Activated gamma-delta T cell (primary cell): ENCODE measurements at regions not wholly inside any gene's neighbourhood (a gene's known extent, or its start where the extent isn't known, plus 50 kb on each side); places are given as distances from the start of the nearest gene placed in this dataset.
"Not testable (repeated sequence)": the region's sequence is repeated elsewhere in the genome, so short reads cannot be mapped to it uniquely, and the experiment has no call there.

ENCODE experiments used
- DNase-seq: peaks from one replicate; lab custom pipeline; 2025; lab: John Stamatoyannopoulos, UW

- DNase-seq = no peak
Measured at GRCh38 chr14:89491711-89492381, 74.8 kb upstream of the FOXN3 start.

- no peak for DNase-seq
Measured at GRCh38 chr14:89490466-89490865, 73.4 kb upstream of the FOXN3 start.

GRCh38 chr14:89489761-89490437 lies 72.9 kb upstream of the FOXN3 start:
- no peak for DNase-seq

DNA sequence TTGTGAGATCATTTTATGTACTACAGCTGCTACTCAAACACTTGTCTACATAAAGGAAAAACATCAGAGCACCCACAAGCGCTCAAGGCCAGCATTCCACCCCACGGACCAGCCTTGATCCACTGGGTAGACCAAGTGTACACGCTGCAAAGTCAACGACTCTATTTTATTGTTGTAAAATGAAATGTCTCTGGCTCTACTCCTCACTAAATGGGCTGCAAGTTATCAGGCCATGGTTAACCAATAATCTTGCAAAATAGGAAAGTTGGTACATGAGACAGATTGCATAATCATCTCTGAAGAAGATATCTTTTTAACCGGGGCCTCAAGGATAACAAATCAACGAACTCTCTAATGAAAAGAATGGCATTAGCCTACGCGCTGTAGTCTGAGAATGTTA lies 69.9 kb upstream of the FOXN3 start:
- no peak for DNase-seq

- DNase-seq = no peak
Measured at GRCh38 chr14:89486505-89486904, 69.5 kb upstream of the FOXN3 start.

GRCh38 chr14:89485264-89485663 lies 68.2 kb upstream of the FOXN3 start:
- no peak for DNase-seq

- no peak for DNase-seq
Measured at GRCh38 chr14:89484051-89484844, 67.2 kb upstream of the FOXN3 start.

DNA sequence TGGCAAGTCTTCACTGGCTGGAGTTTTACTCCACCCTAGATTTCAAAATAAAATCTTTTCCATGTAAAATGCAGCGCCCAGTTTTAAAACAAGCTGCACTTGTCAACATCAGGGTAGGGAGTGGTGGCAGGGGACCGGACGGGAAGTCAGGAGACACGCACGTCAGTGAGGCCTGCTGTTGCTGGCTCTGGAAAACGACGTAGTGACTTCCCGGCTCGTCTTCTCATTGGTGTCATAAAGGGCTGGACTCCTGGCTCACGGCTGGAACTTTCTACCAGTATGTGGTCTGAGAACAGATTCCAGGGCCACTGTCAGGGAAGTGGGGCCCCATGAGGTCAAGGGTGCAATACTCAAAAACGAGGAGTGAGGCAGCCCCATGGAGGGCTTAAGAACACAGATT lies 64.2 kb upstream of the FOXN3 start:
- DNase-seq = no peak

DNA sequence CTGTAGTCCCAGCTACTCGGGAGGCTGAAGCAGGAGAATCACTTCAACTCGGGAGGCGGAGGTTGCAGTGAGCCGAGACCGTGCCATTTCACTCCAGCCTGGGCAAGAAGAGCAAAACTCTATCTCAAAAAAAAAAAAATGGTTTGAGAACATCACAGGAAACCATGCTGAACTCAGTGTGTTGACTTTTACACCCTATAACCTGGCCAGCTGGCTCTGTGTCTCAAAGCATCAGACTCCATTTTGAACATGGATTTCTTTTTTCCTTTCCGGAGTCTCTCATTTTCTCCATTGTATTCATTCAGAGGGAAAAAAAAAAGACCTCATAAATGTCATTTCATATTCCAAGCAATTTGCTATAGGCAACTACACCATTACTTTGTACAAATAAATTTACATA lies 63.2 kb upstream of the FOXN3 start:
- DNase-seq = no peak

DNA sequence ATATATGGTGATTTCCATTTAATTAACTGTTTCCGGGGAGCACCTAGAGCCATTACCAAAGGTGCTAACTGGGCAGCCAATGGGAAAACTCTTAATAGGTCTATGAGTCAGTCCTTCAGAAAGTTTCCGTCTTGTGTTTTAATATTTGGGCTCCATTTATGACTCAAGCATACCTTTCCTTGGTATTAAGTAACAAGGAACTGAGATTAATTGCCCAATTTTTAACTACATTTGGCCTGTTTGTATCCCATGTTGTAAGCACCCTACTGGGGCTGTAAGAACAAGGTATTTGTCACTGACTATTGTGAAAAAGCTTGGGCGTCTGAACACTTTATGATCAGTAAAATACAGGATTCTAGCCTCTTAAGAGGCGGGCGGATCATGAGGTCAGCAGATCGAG lies 62.8 kb upstream of the FOXN3 start:
- no peak for DNase-seq

- no peak for DNase-seq
Measured at GRCh38 chr14:89477391-89477790, 60.4 kb upstream of the FOXN3 start.

- no peak for DNase-seq
Measured at GRCh38 chr14:89476354-89476896, 59.4 kb upstream of the FOXN3 start.

- no peak for DNase-seq
Measured at GRCh38 chr14:89474464-89474863, 57.4 kb upstream of the FOXN3 start.

DNA sequence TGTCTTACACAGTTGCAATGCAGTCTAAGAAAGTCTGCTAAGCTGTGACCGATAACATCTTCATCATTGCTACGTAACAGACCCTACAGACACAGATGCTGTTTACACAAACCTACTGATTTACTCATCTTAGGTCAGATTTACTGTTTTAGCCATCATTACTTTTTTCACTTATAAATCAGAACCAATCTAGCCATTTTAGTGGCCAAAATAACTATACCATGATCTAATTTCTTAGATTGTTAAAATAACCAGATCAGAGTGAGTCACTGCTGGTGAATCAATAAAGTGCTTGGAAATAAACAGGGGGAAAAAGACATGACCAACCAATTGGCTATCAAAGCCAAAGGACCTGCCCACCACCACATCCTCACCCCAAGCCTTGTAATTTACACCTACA lies 57.0 kb upstream of the FOXN3 start:
- no peak for DNase-seq

- no peak for DNase-seq
Measured at GRCh38 chr14:89473569-89473968, 56.5 kb upstream of the FOXN3 start.

DNA sequence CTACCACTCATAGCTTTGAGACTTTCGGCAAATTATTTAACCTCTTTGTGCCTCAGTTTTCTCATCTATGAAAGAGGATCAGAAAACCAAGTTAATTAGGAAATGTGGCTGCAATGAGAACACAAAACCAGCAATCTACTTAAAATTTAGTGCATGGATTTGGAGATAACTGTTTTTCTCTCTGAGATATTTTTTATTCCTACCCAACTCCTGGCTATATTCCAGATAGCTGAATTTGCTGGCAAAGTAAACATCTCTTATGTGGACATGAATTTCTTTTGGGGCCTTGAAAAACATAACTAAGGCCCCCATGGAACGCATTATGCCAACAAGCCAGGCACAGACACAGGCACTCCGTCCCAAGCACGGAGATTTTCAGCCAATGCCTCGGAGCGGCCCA lies 53.4 kb upstream of the FOXN3 start:
- no peak for DNase-seq

GRCh38 chr14:89469210-89470198 lies 52.5 kb upstream of the FOXN3 start:
- DNase-seq = no peak

DNA sequence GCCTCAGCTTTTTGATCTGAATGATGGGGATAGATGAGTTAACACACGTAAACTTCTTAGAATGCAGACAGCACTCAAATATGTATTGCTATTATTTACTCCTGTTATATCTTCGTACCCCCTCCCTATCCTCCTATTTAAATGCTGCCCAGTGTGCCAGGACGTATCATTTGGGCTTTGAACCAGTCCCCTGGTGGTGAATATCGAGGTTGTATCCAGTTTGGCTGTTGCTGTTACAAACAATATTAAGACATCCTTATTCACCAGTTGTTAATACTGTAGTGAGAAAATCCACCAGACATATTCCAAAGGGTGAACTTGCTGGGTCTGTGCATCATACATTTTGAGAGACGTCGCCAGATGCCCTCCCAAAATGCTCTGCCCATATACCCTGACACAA lies 51.5 kb upstream of the FOXN3 start:
- no peak for DNase-seq

DNA sequence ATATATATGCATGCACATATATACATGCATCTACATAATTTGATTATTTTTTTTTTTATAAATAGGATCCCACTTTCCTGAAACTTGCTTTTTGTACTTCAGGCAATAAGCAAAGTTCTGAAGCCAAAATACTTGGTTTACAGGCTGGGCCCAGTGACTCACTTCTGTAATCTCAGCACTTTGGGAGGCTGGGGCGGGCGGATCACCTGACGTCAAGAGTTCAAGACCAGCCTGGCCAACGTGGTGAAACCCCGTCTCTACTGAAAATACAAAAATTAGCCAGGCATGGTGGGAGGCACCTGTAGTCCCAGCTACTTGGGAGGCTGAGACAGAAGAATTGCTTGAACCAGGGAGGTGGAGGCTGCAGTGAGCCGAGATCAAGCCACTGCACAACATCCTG lies 51.0 kb upstream of the FOXN3 start:
- DNase-seq = not testable (repeated sequence)

DNA sequence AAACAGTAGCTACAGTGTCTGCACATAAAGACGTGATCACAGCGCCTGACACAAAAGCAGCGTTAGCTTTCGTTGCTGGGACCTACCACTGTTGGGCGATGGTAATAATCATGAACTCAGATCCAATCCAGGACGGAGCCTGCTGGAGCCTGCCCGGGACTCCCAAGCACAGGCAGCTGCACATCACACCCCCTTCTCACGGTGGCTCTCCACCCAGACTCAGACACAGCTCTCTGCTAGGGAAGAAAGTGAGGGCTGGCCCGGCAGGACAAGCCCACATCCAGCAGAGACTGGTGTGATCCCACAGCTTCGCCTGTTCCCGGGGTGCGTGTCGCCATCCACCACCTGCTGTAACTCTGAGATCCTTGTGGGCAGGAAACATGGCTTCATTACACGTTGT lies 49.9 kb upstream of the FOXN3 start:
- no peak for DNase-seq
